ENCODE measurements at regions not wholly inside any gene's neighbourhood (a gene's known extent, or its start where the extent isn't known, plus 50 kb on each side); places are given as distances from the start of the nearest gene placed in this dataset.

DNA sequence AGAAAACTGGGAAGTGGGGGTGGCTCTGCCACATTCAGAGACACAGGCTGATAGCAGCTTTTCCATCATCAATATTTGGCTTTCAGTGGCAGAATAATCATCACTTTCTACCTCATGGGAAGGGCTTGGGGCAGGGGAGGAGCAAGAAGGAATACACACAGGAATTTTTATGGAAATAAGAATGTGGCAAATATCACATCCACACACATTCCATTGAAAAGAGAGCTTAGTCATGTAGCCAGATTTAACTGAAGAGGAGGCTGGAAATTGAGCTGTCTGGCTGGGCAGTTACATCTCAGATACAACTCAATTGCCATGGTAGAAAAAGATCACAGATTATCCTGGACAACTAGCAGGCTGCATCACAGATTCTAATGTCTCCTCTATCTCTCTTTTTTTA lies 1474.0 kb upstream of the ACVR2A start (continued):
- TF ChIP-seq, protein P1, sequence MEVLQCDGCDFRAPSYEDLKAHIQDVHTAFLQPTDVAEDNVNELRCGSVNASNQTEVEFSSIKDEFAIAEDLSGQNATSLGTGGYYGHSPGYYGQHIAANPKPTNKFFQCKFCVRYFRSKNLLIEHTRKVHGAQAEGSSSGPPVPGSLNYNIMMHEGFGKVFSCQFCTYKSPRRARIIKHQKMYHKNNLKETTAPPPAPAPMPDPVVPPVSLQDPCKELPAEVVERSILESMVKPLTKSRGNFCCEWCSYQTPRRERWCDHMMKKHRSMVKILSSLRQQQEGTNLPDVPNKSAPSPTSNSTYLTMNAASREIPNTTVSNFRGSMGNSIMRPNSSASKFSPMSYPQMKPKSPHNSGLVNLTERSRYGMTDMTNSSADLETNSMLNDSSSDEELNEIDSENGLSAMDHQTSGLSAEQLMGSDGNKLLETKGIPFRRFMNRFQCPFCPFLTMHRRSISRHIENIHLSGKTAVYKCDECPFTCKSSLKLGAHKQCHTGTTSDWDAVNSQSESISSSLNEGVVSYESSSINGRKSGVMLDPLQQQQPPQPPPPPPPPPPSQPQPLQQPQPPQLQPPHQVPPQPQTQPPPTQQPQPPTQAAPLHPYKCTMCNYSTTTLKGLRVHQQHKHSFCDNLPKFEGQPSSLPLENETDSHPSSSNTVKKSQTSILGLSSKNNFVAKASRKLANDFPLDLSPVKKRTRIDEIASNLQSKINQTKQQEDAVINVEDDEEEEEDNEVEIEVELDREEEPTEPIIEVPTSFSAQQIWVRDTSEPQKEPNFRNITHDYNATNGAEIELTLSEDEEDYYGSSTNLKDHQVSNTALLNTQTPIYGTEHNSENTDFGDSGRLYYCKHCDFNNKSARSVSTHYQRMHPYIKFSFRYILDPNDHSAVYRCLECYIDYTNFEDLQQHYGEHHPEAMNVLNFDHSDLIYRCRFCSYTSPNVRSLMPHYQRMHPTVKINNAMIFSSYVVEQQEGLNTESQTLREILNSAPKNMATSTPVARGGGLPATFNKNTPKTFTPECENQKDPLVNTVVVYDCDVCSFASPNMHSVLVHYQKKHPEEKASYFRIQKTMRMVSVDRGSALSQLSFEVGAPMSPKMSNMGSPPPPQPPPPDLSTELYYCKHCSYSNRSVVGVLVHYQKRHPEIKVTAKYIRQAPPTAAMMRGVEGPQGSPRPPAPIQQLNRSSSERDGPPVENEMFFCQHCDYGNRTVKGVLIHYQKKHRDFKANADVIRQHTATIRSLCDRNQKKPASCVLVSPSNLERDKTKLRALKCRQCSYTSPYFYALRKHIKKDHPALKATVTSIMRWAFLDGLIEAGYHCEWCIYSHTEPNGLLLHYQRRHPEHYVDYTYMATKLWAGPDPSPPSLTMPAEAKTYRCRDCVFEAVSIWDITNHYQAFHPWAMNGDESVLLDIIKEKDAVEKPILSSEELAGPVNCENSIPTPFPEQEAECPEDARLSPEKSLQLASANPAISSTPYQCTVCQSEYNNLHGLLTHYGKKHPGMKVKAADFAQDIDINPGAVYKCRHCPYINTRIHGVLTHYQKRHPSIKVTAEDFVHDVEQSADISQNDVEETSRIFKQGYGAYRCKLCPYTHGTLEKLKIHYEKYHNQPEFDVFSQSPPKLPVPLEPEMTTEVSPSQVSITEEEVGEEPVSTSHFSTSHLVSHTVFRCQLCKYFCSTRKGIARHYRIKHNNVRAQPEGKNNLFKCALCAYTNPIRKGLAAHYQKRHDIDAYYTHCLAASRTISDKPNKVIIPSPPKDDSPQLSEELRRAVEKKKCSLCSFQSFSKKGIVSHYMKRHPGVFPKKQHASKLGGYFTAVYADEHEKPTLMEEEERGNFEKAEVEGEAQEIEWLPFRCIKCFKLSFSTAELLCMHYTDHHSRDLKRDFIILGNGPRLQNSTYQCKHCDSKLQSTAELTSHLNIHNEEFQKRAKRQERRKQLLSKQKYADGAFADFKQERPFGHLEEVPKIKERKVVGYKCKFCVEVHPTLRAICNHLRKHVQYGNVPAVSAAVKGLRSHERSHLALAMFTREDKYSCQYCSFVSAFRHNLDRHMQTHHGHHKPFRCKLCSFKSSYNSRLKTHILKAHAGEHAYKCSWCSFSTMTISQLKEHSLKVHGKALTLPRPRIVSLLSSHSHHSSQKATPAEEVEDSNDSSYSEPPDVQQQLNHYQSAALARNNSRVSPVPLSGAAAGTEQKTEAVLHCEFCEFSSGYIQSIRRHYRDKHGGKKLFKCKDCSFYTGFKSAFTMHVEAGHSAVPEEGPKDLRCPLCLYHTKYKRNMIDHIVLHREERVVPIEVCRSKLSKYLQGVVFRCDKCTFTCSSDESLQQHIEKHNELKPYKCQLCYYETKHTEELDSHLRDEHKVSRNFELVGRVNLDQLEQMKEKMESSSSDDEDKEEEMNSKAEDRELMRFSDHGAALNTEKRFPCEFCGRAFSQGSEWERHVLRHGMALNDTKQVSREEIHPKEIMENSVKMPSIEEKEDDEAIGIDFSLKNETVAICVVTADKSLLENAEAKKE (CRISPR knock-in tag; IDR thresholded peaks at IDR 0.05), result no peak
- no peak for TF ChIP-seq EZH2phosphoT487 (IDR thresholded peaks at IDR 0.05; ENCODE audit: unreplicated experiment)
- no peak for TF ChIP-seq ZNF331 (CRISPR knock-in tag; IDR thresholded peaks at IDR 0.05; ENCODE audit: low read depth)
- no peak for TF ChIP-seq POLR2AphosphoS5 (IDR thresholded peaks at IDR 0.05; ENCODE audit: low read depth)

DNA sequence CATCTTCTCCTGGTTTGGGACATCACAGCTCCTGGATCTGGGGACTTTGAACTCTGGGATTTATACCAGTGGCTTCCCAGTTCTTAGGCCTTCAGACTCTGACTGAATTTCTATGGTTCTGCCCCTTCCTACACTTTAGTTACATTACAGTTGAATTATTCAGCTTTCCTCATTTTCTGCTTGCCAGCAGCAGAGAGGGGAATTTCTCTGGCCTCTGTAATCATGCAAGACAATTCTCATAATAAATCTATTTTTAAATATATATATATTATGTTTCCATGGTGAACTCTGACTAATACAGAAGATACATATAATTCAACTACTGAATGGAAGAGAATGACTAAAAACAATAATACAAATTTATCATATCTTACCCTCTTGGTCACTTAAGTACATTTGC lies 1478.6 kb upstream of the ACVR2A start:
- Mint-ChIP-seq H3K27ac (no peak overlapping the region), H3K4me3 (no peak overlapping the region), H3K27me3 (ENCODE audit: insufficient read depth, low read depth, poor library complexity) (no peaks in the 10 kb centered on the region), H3K9me3 (no peaks in the 10 kb centered on the region), H3K36me3 (ENCODE audit: low read depth) (no peaks in the 10 kb centered on the region), H3K4me1 (no peaks in the 10 kb centered on the region)
- H3K4me1 ChIP-seq (ENCODE audit: insufficient read depth), result no peaks in the 10 kb centered on the region
- H3K27me3 ChIP-seq (ENCODE audit: insufficient read depth), result no peaks in the 10 kb centered on the region
- H2AFZ ChIP-seq, result no peak overlapping the region
- no peaks in the 10 kb centered on the region for H4K20me1 ChIP-seq (replicated peaks; ENCODE audit: insufficient read depth)
- H3K27ac ChIP-seq (ENCODE audit: low read depth), result no peak overlapping the region
- TF ChIP-seq EZH2 (IDR thresholded peaks at IDR 0.05; ENCODE audit: low read depth, unreplicated experiment) (no peak), ZNF331 (CRISPR knock-in tag; IDR thresholded peaks at IDR 0.05; ENCODE audit: low read depth) (no peak), CREB1 (CRISPR knock-in tag; IDR thresholded peaks at IDR 0.05; ENCODE audit: low read depth) (no peak), ZNF114 (CRISPR knock-in tag; IDR thresholded peaks at IDR 0.05) (no peak), JUNB (IDR thresholded peaks at IDR 0.05; ENCODE audit: unreplicated experiment) (no peak)
- TF ChIP-seq, protein P2, sequence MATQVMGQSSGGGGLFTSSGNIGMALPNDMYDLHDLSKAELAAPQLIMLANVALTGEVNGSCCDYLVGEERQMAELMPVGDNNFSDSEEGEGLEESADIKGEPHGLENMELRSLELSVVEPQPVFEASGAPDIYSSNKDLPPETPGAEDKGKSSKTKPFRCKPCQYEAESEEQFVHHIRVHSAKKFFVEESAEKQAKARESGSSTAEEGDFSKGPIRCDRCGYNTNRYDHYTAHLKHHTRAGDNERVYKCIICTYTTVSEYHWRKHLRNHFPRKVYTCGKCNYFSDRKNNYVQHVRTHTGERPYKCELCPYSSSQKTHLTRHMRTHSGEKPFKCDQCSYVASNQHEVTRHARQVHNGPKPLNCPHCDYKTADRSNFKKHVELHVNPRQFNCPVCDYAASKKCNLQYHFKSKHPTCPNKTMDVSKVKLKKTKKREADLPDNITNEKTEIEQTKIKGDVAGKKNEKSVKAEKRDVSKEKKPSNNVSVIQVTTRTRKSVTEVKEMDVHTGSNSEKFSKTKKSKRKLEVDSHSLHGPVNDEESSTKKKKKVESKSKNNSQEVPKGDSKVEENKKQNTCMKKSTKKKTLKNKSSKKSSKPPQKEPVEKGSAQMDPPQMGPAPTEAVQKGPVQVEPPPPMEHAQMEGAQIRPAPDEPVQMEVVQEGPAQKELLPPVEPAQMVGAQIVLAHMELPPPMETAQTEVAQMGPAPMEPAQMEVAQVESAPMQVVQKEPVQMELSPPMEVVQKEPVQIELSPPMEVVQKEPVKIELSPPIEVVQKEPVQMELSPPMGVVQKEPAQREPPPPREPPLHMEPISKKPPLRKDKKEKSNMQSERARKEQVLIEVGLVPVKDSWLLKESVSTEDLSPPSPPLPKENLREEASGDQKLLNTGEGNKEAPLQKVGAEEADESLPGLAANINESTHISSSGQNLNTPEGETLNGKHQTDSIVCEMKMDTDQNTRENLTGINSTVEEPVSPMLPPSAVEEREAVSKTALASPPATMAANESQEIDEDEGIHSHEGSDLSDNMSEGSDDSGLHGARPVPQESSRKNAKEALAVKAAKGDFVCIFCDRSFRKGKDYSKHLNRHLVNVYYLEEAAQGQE (IDR thresholded peaks at IDR 0.05; ENCODE audit: unreplicated experiment), result no peak
- TF ChIP-seq, protein P3, sequence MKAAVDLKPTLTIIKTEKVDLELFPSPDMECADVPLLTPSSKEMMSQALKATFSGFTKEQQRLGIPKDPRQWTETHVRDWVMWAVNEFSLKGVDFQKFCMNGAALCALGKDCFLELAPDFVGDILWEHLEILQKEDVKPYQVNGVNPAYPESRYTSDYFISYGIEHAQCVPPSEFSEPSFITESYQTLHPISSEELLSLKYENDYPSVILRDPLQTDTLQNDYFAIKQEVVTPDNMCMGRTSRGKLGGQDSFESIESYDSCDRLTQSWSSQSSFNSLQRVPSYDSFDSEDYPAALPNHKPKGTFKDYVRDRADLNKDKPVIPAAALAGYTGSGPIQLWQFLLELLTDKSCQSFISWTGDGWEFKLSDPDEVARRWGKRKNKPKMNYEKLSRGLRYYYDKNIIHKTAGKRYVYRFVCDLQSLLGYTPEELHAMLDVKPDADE (IDR thresholded peaks at IDR 0.05), result no peak
- H3K79me2 ChIP-seq (replicated peaks; ENCODE audit: insufficient read depth), result no peaks in the 10 kb centered on the region
- H3F3A ChIP-seq (replicated peaks; ENCODE audit: low read depth), result no peaks in the 10 kb centered on the region
- ATAC-seq (no peak), DNase-seq (ENCODE audit: low spot score) (no peak)
- H3K9me2 ChIP-seq (ENCODE audit: insufficient read depth), result no peaks in the 10 kb centered on the region
- no peak overlapping the region for H3K4me2 ChIP-seq
- H3K36me3 ChIP-seq (ENCODE audit: insufficient read depth), result no peaks in the 10 kb centered on the region
- no peak overlapping the region for H3K4me3 ChIP-seq

All from GM23338 (cell line).